HG03135 (cell line): ENCODE measurements at regions not wholly inside any gene's neighbourhood (a gene's known extent, or its start where the extent isn't known, plus 50 kb on each side); places are given as distances from the start of the nearest gene placed in this dataset.
"Not testable (repeated sequence)": the region's sequence is repeated elsewhere in the genome, so short reads cannot be mapped to it uniquely, and the experiment has no call there.

Experiments used
- ATAC-seq: cut with Tn5 transposase; IDR thresholded peaks from one replicate; pipeline ENCODE4 v1.9.1; 2021; ENCODE audit warnings: mild to moderate bottlenecking, moderate library complexity; ENCODE audit not compliant: unreplicated experiment

DNA sequence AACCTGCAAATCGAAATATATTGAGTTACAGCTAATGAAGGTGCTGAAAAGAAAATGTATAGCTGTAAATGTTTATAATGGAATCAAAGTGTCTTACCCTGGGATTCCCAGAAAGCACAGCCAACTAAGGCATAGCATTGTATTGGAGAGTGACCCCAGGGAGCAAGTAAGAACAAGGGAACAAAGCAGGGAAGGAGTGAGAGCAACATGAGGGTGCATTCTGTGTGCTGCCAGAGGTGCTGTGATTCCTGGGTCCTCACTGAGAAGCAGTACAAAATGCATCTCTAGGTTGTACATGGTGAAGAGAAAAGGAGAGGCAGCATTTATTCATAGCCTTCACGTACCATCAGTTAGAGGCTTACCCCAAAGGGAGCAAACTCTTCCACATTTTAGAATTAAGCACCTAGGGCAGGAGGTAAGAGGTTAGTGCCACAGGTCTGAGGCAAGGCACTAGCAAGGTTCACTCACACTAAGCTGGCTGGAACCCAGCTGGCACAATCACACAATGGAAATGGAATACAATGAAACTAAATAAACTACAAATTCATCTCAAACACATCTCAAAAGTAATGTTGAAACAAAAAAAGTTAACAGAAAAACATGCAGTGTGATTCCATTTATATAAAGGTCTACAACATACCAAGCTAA is 151.5 kb upstream of the C2CD4B start:
- no peak for ATAC-seq

DNA sequence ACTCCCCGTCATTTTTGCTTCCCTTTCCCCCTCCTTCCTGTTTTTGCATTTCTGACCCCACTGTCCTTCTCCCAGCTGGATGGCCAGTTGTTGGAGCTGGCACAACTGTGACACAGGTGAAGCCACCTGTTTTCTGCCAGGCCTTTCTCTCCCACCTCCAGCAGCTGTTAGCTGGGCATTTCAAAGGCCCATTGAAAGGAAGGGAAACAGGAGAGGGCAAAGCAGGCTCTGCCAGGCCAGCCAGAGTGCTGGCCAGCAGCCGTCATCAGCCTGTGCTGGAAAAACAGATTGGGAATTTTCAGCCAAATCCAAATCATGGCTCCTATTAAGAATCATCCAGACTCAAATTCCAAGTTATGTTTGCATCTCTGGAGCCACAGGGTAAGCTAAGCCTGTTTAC is 155.2 kb upstream of the C2CD4B start:
- no peak for ATAC-seq

DNA sequence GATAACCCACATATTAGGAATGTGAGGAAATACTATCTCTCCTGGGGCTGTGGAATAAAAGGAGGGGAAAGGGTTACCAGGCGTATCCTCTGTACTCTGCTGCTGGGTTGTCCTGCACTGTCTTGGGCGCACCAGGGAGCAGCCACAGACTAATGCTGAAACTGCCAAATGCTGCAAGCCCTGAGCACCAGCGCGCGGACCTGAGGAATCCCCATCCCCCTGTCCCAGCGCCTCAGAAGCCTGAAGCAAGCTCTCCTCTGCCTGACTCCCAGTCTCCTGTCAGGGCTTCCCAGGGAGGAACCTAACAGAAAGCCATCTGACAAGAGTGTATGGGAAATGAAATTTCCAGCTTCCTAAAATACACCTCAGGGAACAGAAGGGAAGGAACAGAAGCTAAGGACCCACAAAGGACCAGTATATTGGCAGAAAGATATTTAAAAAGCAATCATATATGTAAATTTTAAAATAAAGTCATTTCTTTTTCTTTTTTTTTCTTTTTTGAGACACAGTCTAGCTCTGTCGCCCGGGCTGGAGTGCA is 158.3 kb upstream of the C2CD4B start:
- no peak for ATAC-seq

DNA sequence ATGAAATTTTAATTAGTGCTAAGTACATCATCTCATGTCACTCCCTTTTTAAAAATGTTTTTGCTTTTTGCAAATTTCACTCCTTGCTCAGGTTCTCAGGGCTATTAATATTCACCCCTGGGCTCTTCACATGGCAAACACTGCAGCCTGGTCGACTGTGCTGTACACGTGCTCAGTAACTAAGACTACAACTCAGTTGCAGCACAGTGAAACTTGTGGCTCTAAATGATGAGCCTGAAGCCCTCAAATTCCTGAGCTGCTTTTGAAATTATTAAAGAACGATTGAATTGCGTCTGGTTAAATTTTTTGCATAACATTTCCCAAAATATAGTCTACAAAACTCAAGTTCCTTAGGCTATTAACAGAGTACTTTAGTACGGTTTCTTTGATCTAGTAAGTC is 159.3 kb upstream of the C2CD4B start:
- no peak for ATAC-seq

DNA sequence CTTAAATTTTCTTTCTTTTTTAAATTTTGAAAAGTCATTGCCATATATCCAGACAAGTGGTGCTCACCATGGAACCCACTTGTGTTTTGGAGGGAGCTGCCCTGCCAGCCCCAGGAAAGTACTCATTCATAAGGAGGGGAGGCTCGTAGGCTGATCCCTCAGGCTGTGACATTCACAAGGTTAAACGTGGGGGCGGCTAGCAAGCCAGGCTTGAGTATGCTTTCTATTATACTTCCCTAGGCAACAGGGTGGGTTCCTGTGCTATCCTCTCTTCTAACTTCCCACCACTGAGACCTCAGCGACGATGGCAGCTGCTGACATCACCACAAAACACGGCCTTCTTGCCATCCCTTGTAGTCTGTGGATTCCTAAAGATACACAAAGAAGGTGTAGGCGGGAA is 160.5 kb upstream of the C2CD4B start:
- no peak for ATAC-seq

DNA sequence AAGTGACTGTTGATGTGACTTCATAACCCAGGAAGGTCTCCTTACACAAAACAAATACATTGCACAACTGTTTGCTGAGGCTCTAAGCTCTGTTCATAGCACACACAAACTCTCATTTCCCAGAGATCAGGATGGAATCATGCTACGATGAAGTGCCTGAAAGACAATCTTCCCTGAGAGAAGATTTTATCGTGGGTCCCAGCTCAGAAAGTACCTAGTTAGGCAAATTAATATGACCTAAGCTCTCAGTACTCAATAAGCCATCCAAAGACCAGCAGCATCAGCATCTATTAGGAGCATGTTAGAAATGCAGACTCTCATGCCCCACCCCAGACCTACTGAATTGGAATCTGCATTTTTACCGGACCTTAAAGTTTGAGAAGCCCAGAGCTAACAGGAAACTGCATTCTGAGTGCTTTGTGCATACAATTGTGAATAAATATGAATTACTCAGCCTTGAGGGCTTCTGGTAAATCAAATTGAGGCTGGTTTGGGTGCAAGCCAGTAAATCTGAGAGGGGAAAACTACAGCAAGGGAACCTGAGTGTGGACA is 161.5 kb upstream of the C2CD4B start:
- no peak for ATAC-seq

DNA sequence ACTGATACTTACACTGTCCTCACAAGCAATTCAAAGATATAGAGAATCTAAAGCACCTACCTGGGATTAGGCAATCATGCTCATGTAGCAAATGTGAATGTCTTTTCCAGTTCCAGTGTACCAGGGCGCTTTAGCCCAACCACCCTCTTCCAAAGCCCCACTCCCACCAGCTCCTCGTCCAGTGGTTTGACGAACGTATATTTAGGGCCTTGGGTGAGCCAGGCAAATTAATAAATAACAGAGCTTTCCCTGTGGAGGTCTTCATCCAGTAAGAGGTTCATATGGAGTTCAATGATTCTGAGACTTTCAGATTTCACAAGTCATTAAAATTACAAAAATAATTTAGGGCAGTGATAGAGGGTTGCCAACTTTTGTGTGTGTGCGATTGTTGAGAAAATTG is 162.3 kb upstream of the C2CD4B start:
- ATAC-seq = no peak

DNA sequence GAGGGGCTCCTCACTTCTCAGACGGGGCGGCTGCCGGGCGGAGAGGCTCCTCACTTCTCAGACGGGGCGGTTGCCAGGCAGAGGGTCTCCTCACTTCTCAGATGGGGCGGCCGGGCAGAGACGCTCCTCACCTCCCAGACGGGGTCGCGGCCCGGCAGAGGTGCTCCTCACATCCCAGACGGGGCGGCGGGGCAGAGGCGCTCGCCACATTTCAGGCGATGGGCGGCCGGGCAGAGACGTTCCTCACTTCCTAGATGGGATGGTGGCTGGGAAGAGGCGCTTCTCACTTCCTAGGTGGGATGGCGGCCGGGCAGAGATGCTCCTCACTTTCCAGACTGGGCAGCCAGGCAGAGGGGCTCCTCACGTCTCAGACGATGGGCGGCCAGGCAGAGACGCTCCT is 167.4 kb upstream of the C2CD4B start:
- ATAC-seq = not testable (repeated sequence)

DNA sequence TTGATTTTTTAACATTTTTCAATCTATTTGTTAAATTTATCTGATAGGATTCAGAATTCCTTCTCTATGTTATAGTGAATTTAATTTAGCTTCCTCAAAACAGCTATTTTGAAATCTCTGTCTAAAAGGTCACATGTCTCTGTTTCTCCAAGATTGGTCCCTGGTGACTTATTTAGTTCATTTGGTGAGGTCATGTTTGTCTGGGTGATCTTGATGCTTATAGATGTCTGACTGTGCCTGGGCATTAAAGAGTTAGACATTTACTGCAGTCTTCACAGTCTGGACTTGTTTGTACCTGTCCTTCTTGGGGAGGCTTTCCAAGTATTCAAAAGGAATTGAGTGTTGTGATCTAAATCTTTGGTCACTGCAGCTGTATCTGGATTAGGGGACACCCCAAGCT is 169.5 kb upstream of the C2CD4B start:
- no peak for ATAC-seq

DNA sequence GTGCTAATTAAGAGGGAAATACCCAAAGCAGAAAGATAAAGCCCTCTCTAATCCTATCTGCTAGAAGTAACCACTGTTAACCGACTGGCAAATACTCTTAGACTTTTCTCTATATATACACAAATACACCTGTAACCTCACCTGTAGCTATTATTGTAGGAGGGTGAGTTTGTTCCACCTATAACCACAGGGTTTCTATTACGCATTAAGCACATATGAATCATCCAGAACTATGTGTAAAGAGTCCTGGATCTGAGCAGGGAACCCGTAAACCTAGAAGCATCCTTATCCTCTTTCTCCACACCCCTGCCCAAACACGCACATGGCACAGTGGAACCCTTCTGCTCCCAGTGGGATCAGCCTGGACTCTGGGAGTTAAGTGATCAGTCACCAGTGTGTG is 172.8 kb upstream of the C2CD4B start:
- no peak for ATAC-seq

DNA sequence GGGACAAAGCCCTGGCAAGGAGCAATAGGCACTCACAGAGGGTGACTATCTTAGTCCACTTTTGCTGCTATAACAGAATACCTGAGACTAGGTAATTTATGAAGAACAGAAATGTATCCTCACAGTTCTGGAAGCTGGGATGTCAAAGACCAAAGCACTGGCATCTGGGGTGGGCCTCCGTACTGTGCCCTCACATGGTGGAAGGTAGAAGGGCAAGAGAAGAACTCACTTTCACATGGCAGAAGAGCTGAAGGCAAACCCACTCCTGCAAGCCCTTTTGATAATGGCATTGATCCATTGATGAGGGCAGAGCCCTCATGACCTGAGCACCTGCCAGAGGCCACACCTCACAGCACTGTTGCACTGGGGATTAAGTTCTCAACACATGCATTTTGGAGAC is 173.4 kb upstream of the C2CD4B start:
- ATAC-seq = no peak

DNA sequence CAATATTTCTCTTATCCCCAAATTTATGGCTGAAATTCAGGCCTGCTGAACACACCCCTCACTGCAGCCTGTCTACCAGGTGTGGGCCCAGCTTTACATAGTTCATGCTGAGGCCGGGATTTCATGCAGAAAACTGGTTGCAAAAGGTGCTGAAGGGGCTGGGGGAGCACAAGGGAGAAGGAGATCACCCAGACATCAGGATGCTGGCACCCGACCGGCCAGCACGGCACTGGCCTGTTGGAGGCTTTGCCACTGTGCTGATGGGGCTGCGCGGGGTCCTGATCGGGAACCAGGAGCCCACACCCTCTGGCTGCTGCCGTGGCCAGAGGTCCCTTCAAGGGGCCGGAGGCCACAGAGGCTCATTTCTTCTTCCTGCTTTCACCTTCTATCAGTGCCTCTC is 177.9 kb upstream of the C2CD4B start:
- no peak for ATAC-seq

DNA sequence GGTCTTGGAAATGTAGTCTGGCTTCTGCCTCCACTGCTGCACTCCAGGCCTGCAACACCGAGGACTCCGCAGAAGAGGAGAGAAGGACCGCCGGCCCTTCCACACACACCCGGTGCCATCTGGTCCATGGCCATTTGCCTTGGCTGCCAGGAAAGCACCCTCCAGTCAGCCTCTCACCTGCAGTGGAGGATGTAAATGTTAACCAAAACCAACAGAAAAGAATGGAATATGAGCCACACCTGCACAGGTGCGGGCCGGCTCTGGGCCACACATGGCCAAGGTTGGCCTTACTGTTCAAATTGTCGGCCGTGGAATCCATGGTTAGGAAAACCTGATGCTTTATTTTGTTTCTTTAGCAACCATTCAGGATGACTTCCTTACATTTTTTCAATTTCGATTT is 178.3 kb upstream of the C2CD4B start:
- ATAC-seq = no peak

DNA sequence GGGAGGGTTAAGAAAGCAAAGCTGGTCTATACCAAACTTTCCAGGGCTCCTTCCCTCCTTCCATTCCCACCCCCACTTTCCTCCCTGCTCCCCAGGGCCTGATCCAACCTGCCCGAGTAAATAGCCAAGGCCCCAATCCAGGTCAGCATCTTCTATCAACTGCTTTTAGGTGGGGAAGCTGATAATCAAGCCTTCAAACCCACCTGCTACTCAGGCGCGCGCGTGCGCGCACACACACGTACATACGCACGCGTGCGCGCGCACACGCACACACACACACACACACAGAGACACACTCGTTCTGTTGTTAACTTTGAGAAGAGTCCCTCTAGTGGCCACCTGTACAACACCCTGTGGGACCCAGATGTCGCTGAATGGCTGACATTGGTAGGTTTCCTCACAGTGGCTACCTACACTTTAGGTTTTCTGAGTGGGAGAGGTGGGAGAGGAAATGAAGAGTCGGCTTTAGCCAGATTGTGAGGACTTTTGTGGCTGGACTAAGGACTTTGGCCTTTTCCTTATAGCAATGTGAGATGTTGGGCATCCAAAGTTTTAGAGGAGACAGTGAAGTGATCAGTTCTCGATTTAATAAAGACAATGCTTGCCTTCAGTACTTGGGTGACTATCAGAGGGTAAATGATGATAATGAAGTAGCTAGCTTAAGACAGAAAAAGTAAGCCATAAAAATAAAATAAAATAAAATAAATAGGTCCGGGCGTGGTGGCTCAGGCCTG is 179.9 kb upstream of the C2CD4B start:
- no peak for ATAC-seq

DNA sequence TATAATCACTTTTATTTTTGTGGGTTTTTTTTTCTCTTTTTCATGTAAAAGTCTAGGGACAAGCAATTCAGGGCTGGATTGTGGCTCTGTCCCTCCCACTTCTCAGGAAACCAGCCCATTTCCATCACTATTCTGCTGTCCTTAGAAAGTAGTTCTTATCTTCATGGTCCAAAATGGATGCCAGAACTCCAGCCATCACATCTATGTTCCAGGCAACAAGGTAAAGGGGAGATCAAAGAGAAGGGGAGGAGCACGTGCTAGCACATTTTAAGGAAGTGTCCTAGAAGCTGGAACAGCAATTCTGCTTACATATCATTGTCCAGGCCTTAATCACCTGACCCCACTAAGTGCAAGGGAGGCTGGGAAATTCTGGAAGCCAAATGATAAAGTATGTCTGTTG is 181.1 kb upstream of the C2CD4B start:
- ATAC-seq = no peak

DNA sequence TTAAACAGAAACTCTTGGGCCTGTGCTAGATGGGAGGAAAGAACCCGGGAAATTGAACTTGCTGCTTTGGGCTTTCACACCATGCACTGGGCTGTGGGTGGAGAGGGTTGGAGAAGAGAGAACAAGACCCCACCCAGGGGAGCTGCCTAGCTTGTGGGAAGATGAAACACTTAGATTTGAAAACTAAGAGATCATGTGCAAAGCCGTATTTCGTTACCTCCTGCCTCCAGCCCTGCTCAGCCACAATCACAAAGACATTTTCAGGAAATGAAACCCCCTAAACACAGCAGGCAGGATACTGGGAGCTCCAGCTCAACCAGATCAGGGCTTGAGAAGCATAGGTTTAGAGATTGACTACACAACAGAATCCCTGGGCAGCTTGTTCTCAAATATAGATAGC is 183.0 kb upstream of the C2CD4B start:
- no peak for ATAC-seq

DNA sequence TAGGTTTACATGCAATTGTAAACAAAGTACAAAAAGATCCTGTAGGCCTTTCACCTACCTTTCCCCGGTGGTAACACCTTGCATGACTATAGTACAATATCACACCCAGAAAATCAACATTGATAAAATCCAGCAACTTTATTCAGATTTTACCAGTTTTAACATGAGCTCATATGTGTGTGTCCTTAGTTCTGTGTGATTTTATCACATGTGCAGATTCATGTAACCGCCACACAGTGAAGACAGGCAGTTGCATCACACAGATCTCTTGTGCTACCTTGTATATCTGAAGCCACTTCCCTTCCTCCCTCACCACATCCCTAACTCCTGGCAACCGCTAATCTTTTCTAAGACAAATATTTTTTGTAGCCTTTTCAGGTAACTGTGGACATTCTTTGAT is 183.5 kb upstream of the C2CD4B start:
- no peak for ATAC-seq

DNA sequence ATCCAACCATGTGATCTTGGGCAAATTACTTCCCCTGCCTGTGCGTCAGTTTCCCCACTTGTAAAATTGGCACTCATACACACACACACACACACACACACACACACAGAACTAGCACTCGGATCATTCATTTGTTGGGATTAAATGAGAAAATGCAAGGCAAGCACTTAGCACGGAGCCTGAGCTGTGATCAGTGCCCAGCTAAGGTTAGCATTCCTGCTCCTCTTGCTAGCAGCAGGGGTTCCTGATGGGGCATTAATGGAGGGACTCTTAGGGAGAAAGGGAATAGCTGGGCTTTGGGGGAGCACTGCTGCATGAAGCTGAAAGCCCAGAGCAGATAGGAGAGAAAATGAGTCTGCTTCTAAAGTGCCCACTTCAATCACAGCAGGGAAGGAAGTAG is 187.7 kb upstream of the C2CD4B start:
- no peak for ATAC-seq

DNA sequence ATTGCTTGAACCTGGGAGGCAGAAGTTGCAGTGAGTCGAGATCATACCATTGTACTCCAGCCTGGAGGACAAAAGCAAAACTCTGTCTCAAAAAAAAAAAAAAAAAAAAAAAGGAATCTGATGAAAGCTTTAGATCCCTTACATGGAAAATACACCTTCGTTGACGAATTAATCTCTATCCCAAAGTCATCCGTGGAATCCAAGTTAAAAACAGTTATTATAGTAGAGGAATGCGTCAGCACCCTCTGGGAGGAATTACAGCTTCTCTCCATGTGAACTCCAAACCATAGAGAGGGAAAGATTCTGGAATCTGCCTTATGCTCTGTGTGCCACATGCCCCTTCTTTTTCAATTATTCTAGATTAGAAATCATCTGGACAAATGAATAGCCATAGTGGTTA is 192.3 kb upstream of the C2CD4B start:
- no peak for ATAC-seq

DNA sequence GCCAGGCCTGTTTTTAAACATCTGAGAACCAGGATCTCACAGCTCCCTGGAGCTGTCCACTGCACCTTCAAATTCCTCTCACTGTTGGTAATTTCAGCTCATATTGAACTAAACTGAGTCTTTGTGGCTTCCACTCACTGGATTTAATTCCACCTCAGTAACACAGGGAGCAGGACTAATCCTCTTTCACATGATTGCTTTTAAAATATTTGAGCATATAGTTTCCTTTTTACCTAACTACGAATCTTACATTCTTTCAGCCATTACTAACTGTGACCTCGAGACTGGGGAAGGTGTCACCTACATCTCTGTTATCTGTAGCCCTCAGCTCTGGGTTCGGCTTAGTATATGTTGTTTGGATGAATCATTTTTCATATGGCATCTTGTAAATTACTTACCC is 194.3 kb upstream of the C2CD4B start:
- ATAC-seq = no peak

DNA sequence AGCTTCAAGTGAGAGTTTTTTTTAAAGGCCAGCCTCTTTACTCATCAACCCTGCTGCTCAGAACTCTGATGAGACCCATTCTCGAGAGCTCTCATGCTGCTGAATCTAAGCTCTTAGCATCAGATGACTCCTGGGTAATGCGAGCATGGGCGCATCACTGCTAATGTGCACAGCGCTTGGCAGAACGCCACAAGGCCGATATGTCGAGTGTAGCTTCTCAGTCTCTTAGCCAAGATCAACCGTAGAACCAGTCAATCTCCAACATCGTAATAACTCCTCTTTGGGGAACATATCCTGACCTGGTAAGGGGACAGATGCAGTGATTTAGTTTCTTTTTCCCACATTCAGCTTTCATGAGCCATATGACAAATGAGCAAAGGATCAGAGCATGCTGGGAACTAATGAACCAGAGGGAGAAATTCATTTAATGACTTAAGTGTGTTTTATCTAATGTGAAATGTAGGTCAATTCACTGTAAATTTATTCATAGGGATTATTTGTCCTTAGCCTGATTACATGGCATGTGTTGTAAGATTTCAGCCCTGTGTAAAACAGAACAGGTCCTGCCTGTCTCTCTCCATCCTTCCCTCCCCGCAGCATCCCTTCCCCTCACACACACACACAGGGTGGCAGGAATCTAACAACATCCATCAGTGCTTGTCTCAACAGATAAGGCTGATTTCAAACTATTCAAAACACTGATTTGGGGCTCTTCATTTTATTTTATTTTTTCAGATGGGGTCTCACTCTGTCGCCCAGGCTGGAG is 195.4 kb upstream of the C2CD4B start:
- no peak for ATAC-seq

DNA sequence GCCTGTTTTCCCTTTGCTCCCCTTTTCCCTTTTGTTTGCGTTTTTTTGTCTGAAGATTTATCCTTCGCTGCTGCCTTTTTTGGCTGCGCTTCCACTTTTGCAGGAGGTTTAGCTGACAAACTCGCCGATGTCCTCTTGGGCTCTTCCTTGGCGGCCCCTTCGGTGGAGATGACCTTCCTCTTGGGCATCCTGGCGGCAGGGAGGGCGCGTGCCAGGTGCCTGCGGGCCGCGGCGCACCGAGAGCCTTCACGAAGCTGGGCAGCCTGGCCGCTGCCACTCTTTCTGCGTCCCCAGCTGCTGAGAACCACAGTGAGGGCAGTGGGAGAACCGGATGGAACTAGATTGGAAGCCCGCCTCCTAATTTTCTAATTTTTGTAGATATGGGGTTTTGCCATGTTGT is 197.1 kb upstream of the C2CD4B start:
- ATAC-seq = no peak
